ENCODE measurements at regions not wholly inside any gene's neighbourhood (a gene's known extent, or its start where the extent isn't known, plus 50 kb on each side); places are given as distances from the start of the nearest gene placed in this dataset.
"Not testable (repeated sequence)": the region's sequence is repeated elsewhere in the genome, so short reads cannot be mapped to it uniquely, and the experiment has no call there.

GRCh38 chr3:188974856-188975599 is 196.7 kb upstream of the TPRG1 start:
- DNase-seq (ENCODE audit: low spot score): peak; percentile 62

DNA sequence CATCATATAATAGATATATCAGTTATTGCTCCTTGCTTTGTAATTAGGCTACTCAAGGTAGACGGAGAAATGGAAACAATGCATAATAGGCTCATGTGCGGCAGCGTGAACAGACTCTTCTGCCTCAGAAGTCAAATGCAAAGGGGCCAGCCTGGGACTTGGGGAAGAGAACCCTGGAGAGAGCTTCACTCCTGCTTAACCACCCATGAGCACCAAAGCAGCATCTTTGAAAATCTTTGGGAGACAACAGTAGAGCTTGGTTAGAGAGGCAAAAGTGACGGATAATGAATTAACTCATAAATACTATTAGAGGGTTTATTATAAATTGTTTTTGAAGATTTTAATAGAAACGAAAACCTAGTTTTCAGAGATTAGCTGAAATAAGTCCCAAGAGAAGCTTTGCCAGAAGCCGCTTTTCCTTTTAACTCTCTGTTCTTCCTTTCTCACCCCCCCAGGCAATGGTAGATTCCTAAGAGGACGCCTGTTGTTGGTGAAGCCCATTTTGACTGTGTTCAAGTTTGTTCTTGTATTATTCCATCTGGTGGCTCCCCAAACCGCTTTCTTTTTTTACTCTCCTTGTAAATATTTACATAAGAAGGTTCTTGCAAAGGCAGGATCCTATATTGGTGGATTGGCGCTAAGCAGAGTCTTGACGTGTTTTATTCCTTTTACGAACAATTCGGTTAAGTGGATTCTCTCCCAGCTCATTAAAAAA is 196.0 kb upstream of the TPRG1 start:
- no peak for DNase-seq (ENCODE audit: low spot score)

DNA sequence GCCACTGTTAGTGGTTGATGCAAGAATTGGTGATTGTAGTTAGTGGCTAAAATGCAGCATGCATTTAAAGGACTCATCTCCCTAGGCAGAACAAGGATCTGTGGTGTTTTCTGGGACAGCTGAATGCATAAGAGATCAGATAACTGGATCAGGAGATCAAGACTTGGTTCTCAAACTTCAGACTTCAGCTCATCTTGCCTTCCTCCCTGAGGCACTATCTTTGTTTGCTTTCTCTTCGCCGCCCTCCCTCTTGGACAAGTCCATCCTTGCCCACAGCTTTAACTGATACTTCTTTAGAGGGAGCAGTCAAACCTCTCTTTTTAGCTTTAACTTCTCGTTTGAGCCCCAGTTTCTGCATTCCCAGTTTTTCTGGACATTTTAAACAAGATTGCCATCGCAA is 195.4 kb upstream of the TPRG1 start:
- no peak for DNase-seq (ENCODE audit: low spot score)

DNA sequence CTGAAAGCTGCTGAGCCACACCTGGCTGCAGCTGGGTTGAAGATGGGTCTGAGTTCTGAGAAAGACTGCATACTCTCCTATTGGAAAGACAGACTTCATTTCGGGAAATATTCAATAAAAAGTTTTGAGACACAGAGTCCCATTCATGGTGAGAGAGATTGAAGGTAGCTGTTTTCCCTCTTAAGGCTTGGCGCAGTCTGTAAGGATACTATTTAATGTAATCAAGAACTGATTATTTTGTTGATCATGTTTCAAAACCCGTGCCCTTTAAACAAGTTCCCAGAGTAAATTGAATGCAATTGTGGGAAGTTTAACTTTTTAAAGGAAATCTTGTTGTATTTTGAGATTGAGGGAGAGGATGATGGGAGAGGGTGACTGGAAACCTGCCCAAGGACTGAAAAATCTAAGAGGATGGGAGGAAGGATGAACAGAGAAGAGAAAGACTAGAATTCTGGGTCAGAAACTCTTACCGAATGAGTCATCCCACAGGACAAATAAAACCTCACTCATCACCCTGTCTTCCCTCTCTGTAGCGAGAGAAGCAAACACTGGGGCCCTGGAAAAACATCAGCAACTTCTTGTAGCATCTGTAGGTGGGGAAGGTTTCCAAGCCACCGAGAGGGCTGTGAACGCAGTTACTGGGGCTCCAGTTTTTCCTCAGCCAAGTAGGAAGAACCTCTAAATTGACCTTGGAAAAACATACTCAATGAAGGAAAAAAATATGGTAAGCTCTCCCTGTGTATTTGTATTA is 193.2 kb upstream of the TPRG1 start:
- peak; percentile 69 for DNase-seq (ENCODE audit: low spot score)

DNA sequence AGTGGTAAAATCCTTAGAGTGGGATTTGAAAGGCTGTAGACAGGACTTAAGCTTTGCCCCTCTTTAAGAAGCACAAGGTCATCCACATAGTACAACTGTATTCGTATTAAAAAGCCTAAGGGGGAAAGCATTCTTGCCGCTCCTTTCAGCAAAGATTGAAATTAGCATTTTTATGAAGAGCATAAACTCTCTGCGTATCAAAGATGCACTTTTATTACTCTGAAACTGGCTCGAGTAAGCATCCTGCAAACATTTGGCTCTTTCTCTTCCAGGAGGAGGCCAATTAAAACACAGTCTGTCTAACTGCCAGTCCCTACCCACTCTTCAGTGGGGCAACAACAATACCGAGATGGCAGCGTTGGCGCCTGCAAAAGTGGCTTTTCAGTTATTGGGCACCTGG is 192.5 kb upstream of the TPRG1 start:
- no peak for DNase-seq (ENCODE audit: low spot score)

DNA sequence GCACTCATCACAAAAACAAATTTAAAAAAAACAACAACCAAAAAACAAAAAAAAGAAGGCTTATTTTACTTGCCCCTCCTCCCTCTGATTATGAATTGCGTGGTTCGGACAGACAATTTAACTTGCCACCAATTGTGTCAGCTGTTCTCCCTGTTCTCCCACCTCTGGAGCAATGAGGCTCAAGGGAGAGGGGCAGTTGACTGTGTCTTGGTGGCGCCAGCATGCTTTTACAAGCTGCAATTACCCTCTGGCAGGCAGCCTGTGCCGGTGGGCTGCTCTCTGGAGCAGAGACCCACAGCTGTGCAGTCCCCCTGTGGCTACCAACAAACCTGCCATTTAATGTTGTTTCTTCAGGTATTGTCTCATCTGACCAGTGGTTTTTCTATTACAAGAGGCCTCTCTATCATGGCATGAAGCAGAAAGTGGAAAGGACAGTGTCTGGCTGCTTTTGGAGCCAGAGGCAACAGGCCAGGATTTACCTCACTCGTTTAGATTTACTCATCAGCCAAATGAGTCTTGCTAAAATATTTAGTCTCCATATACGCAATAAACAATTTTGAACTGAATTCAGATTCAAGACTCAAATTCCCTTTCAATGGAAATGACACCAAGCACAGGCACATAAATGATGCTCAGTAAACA is 192.0 kb upstream of the TPRG1 start:
- no peak for DNase-seq (ENCODE audit: low spot score)

DNA sequence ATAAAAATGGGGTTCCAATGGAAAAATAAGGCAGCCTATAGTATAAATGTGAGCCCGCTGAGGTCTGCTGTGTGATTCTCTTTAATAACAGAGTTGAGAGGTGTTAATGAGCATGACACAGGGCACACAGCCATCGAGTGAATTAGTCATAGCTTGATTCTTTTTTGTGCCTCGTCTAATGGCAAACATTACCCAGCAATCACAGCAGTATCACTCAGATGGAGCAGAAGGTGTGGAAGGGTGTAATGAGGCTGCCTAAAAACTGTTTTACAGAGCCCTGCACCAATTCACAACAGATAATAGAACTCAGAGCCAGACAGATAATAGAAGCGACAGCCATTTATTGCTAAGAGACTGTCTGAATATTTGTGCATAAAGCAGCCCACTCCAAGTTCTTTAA is 178.6 kb upstream of the TPRG1 start:
- no peak for DNase-seq (ENCODE audit: low spot score)

DNA sequence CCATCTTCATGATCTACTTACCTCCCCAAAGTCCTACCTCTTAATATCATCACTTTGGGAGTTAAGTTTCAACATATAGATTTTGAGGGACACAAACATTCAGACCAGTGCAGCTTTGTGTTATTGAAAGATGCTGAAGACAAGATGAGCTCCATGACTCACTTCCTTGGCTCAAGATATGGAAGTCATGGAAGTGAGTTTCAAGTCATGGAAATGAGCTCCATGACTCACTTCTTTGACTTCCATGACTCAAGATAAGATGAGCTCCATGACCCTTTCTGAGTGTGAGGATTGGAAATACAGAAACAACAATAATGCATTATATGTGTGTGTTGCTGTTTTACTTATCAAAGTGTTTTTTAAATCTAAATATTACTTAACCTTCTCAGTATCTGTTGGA is 170.2 kb upstream of the TPRG1 start:
- DNase-seq (ENCODE audit: low spot score): peak; percentile 89

DNA sequence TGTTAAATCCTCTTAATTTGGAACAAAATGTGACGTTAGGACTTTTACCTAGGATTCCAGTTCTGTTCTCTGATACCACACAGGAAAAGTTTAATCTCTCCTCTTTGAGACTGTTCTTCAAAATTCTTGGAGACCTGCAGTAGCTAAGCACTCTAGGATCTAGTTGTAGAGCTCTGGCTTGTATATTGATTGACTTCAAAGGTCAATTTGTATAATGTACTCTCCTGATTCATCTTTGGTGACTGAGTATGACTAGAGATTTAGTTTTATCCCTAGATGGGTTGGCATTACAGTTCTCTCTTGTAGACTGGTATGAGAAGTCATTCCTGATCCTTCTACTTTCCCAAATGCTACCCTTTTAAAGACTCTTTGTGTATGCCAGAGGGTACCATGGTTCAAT is 168.4 kb upstream of the TPRG1 start:
- no peak for DNase-seq (ENCODE audit: low spot score)

DNA sequence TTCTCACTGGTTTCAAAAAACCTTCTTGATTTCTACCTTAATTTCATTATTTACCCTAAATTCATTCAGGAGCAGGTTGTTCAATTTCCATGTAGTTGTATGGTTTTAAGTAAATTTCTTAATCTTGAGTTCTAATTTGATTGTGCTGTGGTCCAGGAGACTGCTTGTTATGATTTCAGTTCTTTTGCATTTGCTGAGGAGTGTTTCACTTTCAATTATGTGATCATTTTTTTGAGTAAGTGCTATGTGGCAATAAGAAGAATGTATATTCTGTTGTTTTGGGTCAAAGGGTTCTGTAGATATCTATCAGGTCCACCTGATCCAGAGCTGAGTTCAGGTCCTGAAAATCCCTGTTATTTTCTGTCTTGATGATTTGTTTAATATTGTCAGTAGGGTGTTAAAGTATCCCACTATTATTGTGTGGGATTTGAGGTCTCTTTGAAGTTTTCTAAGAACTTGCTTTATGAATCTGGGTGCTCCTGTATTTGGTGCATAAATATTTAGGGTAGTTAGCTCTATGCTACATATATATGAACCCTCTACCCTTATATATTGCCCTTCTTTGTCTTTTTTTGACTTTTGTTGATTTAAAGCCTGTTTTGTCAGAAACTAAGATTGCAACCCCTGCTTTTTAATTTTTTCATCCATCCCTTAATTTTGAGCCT is 158.4 kb upstream of the TPRG1 start:
- no peak for DNase-seq (ENCODE audit: low spot score)

GRCh38 chr3:189014526-189014925 is 157.2 kb upstream of the TPRG1 start:
- DNase-seq (ENCODE audit: low spot score): no peak

DNA sequence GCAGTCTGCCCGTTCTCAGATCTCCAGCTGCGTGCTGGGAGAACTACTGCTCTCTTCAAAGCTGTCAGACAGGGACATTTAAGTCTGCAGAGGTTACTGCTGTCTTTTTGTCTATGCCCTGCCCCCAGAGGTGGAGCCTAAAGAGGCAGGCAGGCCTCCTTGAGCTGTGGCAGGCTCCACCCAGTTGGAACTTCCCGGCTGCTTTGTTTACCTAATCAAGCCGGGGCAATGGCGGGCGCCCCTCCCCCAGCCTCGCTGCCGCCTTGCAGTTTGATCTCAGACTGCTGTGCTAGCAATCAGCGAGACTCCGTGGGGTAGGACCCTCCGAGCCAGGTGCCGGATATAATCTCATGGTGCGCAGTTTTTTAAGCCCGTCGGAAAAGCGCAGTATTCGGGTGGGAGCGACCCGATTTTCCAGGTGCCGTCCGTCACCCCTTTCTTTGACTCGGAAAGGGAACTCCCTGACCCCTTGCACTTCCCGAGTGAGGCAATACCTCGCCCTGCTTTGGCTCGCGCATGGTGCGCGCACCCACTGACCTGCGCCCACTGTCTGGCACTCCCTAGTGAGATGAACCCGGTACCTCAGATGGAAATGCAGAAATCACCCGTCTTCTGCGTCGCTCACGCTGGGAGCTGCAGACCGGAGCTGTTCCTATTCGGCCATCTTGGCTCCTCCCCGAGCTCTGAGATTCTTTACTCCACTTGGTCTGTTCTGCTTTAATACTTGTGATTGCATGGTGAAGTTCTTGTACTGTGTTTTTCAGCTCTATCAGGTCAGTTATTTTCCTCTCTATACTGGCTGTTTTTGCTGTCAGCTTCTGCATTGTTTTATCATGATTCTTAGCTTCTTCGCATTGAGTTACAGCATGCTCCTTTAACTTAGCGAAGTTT is 148.9 kb upstream of the TPRG1 start:
- DNase-seq (ENCODE audit: low spot score): not testable (repeated sequence)

DNA sequence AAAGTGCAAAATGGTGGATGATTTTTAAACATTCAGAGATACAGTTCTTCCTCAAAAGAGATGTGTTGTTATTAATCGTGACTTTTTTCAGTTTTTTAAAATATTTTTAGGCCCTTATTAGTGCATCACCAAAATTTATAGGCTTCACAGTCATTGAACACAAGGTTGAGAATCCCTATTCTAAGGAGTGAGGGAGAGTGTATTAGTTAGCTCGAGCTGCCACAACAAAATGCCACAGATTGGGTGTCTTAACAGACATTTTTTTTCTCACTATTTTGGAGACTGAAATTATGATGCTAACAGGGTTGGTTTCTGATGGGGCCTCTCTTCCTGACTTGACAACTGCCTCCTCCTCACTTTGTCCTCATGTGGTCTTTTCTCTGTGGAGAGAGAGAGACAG is 145.9 kb upstream of the TPRG1 start:
- DNase-seq (ENCODE audit: low spot score): no peak

DNA sequence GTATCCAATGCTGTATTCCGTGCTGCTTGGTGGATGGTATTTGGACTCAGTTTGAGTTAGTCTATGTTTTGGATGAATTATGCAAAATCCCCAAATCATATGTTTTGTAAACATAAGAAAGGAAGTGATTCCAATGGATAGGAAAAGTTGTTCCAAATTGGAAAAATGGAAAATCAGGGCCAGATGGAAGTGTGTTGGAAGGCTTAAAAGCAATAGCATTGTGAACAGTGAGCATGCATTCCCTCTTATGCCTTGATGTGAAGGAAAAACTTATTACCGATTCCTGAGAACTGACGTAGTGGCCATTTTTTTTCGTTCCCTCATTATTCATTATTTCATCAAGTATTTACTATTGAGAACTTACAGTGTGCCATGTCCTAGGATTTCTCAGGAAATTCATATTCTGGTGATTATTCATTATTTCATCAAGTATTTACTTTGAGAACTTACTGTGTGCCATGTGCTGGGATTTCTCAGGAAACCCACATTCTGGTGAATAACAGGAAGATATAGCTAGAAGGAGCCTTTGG is 144.1 kb upstream of the TPRG1 start:
- DNase-seq (ENCODE audit: low spot score): no peak

DNA sequence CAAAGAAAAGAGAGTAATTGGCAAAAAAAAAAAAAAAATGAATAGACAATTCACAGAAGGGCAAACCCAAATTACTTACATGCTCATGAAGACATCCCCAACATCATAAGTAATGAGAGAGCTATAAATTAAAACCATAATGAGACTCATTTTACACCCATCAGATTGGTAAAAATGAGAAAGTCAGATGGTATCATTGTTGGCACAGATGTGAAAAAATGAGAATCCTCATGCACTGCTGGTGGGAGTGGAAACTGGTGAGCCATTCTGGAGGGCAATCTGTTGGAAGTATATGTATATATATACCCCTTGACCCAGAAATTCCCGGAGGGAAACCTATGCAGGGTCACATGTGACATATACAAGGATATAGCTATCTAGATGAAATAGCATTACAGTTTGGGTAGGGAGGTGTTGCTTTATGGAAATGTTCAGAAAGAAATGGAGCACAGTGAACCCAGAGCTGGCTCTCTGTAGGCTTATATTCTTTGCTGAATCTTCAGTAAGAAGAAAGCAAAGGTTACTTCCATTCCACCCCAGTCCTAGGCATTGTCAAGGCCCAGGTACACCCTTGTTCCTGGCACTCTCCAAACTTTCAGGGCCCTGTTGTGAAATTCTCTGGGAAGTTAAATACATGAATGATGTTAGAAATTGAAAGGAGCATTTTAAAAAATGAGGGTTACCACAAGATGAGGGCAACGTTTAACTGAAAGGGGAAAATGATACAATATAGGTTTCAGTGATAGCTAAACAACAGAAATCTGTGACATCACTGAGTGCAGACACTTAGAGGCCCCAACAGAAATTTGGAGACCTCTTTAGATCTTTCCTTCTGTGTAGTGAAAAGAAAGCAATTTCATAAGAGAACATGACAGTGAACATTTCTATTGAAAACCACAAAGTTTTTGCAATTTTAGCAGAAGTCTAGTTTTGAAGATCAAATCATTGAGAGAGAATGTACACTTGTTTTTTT is 132.7 kb upstream of the TPRG1 start:
- no peak for DNase-seq (ENCODE audit: low spot score)

DNA sequence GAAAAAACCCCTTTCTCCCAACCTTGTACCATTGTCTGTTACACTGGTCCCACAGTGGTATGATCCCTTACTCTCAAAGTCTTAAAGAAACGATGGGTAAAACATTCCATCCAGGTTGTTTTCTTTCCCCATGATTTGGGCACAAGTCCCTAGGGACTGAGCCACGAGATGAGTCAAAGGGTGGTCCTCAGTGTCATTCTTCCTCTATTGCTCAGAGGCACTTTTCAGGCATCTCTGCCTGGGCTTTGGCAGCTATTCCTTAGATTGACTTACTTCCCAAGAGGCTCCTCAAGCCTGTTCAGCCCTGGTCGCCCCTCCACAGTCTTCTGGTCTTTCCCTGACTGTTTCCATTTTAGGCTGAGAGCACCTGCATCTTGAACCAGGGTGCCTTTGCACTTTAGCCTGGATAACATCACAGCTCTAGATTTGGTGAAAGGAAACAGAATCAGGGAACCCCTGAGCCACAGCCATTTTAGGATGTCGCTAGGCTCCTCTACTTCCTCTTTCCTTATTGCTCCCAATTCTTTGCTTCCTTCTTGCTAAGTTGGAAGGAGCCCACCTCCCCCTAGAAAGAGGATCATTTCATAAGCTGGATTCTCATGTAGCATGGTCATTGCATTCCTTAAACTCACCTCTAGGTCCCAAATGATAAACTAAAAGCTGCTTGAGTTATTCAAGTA is 131.0 kb upstream of the TPRG1 start:
- DNase-seq (ENCODE audit: low spot score): peak; percentile 19

DNA sequence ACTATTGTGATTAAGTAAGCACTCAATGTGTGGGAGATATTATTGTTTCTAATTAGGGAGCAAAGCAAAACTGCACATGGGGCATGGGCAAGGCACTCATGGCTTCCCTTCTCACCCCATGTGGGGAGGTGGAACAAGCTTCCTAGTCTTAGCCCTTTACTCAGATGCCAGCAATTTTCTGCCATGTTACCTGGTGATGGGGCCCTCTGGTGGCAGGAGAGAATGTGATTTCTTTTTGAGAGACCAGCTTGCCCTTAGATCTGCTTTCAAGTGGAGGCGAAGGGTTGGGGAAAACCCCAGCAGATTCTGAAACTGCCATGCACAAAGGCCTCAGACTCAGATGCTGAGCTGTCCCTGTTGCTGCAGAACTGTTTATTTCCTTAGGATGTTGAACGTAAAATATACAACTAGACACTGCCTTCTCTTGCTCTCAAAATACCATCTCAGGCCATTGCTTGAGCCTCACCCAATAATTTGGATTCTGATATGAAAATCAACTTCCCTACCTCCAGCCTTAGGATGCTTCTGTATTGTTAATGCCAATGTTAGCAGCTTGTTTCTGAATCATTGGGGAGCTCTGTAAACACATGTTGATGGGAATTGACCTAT is 130.2 kb upstream of the TPRG1 start:
- no peak for DNase-seq (ENCODE audit: low spot score)

- DNase-seq (ENCODE audit: low spot score): no peak
These were observed 128.9 kb upstream of the TPRG1 start for GRCh38 chr3:189042832-189043231.

Data from AG08395 (cell line).